Suppressor macrophage treated with lipopolysaccharide for 4 hours (primary cell): ENCODE measurements at regions not wholly inside any gene's neighbourhood (a gene's known extent, or its start where the extent isn't known, plus 50 kb on each side); places are given as distances from the start of the nearest gene placed in this dataset.
"Not testable (repeated sequence)": the region's sequence is repeated elsewhere in the genome, so short reads cannot be mapped to it uniquely, and the experiment has no call there.

ENCODE experiments used
- DNase-seq: peaks from one replicate; pipeline ENCODE4 v3.0.0-alpha.2; 2020

DNA sequence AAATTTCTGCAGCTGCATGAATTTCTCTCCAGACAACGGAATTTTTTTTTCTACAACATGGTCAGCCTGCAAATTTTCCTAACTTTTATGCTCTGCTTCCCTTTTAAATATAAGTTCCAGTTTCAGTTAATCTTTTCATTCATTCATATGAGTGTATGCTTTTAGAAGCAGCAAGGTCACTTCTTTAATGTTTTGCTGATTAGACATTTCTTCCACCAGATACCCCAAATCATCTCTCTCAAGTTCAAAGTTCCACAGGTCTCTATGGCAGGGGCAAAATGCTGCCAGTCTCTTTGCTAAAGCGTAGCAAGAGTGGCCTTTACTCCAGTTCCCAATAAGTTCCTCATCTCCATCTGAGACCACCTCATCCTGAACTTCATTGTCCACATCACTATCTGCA lies 205.6 kb upstream of the GRM7 start:
- DNase-seq = no peak

DNA sequence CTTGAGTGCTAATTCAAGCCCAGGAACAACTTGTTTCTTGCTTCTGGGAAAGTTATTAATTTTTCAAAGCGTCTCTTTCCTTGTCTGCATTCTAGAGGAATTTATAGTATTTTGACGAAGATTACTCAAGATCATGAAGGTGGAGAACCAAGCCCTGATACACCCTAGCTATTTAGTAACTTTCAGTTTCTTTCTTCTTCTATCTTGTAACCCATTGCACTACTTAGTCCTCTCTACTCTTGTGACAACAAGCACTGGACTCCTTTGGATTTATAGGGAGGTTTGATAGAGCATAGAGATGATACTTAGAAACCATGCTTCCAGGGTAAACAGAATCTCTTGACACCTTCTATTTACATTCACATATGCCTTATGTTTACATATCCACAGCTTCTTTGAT lies 203.3 kb upstream of the GRM7 start:
- no peak for DNase-seq

DNA sequence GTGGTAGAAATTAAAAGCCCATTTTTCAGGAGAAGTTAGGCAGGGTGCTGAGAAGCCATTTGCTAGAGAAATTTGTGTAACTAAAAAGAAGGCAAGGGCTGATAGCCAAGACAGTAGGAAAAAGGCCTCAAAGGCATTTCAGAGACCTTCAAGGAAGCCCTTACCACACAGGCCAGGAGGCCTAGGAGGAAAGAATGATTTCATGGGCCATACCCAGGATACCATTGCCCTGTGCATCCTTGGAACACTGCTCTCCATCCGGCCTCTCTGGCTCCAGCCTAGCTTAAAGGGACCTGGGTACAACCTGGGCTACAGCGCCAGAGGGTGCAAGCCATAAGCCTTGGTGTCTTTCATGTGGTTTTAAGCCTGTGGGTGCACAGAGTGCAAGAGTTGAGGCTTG lies 193.6 kb upstream of the GRM7 start:
- DNase-seq = no peak

DNA sequence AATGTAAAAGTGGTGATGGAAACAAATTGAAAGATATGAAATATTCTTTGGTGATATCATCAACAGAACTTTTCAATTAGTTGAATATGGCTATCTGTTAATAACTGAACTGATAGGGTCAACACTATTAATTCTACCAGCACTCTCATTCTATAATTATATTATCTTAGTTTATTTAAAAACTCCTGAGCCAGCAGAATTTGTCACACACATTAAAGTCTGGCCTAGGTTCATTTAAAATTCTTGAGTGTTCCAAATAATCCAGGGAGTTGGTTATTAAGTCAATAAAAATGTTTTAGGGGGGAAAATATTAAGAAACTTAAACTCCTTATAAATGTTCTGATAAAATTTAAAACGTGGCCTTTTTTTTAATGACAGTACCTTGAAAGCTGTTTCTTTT lies 189.6 kb upstream of the GRM7 start:
- no peak for DNase-seq

DNA sequence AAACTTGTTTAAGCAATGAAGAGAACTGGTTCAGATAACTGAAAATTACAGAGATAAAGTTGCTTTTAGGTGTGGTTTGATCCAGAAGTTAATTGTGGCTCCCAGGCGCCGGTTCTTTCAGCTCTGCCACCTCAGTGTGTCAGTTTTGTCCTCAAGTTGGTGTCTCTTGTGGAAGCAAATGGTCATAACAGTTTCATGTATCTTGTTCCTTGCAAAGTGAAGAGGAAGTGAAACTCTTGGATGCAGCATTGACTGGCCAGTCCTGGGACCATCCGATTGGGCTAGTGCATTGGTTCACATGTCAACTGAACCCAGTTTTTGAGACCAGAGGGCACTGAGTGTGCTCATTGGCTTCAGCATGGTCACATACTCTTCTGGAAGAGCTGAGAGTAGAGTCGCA lies 181.4 kb upstream of the GRM7 start:
- DNase-seq = peak; percentile 1

DNA sequence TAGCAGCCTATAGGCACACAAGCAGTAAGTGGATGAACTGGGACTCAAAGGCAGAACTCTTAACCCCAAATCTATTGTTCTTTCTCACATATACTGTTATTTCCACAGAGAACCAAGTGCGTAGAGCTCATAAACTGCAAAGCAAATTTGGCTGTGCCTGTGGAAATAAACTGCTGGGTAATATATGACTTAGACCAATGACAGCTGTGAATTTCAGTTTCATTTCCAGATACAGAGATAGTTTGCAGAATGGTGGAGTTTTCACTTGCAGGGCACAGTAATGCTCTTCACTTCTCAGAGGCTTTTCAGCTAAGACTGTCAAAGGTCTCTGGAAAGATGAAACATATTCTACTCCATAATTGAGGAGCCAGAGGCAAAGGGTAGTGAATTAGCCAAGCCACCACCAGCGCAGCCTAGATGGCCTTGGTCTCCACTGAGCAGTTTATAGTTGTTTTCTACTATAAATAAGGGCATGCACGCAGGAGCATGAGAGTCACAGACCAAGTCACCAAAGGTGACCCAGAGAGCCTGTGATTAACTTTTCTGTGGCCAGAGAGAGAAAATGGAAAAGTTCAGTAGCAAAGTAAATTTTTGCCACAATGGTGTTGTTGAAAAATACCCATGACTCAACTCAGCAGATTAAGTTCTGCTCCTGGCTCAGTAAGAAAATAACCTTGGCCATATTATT lies 180.7 kb upstream of the GRM7 start:
- DNase-seq = no peak

DNA sequence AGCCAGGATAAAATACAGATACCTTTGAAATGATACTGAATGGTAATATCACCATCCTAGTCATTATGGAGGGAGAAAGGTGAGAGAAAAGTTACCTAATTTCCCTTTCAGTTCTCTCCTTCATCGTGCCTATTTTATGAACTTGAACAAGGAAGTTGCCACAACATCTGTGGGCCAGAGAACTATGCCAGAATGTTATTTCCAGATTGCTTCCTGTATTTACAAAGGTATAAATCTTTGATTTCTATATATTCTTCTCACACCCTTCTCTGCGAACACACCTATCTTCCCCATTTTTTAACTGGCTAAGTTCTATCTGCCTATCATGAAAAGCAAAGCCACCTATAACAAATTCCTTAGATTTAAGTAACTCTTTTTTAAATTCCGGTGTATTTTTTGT lies 163.6 kb upstream of the GRM7 start:
- no peak for DNase-seq

DNA sequence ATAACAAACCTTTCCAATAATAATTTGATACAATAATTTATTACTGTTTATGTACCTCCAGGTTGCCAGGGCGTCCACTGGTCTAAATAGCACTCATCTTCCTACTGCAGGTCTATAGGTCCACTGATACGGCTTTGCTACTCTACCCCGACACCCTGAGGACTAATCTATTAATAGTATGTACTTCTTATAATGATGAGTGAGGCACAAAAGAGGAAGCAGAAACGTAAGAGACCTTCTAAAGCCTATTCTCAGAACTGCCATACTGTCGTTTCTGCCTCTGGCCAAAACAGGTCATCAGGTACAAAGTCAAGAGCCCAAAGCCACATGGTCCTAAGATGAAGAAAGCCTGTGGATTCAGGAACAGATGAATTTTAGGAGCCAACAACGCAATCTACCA lies 163.2 kb upstream of the GRM7 start:
- DNase-seq = no peak

DNA sequence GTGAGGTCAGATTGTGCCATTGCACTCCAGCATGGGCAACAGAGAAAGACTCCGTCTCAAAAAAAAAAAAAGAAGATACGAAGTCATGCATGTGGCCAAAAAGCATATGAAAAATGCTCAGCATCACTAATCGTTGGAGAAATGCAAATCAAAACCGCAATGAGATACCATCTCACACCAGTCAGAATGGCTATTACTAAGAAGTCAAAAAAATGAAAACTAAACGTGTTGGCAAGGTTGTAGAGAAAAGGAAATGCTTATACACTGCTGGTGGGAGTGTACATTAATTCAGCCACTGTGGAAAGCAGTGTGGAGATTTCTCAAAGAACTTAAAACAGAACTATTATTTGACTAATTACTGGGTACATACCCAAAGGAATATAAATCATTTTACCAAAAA lies 156.1 kb upstream of the GRM7 start:
- not testable (repeated sequence) for DNase-seq

DNA sequence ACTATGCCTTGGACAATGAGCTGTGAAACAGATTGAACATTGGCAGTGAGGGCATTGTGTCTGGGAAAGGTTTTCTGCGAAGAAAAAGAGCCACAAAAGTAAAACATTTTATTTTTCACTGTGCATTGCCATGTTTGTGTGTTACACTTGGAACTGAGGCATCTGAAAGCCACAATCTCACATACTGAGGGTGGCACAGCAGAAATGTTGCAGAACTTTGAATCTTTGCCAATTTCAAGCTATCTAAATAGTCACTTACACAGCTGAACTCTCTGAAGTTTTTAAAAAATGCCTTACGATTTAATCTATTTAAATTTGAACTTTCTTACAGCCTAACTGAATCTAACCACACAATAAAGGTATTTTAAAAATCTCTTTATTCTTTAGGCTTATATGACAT lies 154.1 kb upstream of the GRM7 start:
- no peak for DNase-seq

DNA sequence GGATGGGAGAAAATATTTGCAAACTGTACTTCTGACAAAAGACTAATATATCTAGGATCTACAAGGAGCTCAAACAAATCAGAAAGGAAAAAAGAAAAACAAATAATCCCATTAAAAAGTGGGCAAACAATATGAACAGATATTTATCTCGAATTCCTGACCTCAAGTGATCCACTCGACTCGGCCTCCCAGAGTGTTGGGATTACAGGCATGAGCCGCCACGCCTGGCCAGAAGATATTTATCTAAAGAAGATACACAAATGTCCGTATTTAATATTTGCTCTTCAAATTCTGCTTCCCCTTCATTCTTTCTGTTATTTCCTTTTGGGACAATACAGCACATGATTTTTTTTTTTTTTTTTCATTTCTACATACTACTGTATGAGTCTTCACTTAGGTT lies 151.7 kb upstream of the GRM7 start:
- no peak for DNase-seq

DNA sequence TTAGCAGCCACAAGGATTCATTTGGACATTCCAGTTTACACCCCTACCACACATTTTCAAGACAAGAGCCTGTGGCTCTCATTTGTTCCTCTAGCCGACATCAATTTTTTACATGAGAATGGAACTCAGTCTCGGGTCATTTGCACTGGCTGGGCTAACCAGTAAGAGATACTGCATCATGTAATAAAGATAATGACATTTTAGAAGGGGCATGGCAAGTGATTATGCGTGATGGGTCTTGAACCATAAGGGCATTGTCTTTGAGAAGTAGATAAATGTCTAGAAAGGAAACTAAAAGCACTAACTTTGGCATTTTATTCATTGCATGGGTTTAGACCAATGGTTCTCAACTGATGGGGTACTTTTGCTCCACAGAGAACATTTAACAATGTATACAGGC lies 146.0 kb upstream of the GRM7 start:
- no peak for DNase-seq

DNA sequence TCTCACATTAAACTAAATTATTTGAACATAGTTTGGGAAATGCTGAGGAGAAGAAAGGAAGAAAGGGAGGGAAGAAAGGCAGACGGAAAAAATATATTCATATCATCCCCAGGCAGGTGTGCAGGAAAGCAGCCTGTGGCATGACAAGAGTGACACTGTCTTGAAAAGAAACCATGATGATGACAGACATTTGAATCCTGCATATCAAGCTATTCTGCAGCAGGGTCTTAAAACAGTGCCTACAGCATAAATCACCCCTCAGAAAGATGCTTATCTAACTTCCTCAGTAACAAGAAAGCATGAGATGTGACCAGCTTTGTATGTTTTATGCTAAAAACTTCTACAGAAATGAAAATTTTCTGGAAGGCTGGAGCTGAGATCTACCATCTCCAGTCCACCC lies 144.5 kb upstream of the GRM7 start:
- no peak for DNase-seq

DNA sequence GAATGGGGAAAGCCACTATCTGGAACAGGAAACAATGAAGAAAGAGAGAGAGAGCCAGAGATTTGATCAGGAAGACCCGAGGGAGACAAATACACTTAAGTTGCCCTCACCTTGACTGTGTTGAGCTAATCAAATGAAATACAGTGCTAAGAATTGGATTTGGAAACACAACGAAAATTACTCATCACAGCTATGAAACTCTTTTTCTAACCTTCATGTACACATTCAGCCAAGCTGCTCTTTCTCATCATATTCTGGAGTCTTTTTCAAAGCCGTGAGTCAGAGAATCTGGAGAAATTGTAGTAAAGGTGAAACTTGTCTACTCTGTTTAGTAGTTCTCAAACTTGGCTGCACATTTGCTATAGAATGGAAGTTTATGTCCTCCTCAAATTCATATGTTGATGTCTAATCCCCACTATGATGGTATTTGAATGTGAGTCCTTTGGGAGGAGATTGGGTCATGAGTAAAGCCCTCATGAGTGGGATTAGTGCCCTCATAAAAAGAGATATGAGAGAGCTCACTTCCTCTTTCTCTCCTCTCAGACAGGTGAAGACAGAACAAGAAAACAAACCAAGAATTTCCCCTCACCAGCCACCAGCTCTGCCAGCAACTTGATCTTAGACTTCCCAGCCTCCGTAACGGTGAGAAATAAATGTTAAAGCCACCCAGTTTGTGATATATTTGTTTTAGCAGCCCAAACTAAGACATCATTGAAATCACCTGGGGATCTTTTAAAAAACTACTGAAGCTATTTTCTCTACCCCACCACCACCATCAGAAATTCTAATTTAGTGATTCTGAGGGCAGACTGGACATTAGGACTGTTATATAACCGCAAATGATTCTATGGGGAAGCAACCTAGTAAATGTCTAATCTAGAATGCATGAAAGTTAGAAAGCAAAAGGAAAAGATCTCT lies 143.6 kb upstream of the GRM7 start:
- DNase-seq = no peak

DNA sequence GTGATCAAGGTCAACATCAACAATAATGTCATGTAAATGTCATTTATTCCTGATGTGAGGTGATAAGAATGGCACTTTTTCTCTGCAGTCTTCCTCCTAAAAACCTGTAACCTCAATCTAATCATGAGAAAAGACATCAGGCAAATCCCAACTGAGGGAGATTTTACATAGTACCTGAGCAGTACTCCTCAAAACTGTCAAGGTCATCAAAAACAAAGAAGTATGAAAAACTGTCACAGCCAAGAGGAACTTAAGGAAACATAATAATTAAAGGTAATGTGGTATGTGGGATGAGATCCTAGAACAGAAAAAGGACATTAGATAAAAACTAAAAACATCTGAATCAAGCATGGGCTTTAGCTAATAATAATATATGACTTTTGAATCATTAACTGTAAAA lies 140.9 kb upstream of the GRM7 start:
- no peak for DNase-seq

DNA sequence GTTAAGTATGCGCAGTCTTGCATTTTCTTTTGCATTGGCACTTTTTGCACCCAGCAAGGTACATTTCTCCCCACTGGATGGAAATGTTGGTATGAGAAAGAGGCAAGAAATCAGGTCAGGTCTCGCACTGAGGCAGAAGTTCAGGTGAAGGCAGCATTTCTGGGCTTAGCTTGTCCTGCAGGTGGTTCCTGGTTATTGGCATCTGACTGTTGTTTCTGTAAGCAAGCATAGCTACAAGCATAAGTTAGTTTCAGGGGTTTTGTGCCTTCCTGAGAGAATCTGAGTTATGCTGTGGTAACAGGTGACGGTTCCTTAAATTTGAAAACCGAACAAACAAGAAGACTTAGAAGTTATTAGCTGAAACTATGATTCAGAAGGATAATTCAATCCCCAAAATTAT lies 139.4 kb upstream of the GRM7 start:
- DNase-seq = no peak

DNA sequence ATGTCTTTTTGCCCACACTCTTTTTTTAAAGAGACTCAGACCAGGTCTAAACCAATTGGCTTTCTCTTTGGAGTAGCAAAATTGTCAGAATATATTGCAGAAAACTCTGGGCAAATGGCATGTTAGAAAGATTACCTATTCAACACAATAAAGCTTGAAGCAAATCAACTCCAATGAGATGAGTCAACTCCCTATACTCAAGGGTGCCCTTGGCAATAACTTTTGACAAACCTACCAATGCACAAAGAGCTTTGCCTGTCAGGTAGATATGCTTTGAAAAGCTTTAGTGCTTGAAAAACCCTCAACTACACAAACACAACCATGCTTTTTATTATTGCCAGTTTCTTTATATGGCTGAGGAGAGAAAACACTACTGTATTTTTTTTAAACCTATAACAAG lies 137.7 kb upstream of the GRM7 start:
- DNase-seq = no peak

DNA sequence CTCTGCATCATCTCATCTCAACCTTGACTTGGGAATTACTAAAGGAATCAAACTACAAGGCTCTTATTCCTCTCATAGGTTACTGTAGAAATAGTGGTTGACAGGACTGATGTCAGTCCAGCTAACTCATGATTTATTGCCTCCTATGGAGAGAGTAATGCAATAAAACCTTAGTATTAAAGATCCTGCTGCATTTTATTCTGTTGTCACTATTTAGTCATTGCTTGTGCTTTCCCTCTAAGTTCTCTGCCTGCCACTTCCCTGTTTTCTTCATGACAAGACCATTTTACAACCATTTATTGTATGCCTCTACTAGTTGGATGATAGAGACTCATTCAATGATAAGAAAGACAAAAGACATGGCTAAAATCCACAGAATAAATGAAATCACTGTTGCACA lies 134.1 kb upstream of the GRM7 start:
- no peak for DNase-seq

DNA sequence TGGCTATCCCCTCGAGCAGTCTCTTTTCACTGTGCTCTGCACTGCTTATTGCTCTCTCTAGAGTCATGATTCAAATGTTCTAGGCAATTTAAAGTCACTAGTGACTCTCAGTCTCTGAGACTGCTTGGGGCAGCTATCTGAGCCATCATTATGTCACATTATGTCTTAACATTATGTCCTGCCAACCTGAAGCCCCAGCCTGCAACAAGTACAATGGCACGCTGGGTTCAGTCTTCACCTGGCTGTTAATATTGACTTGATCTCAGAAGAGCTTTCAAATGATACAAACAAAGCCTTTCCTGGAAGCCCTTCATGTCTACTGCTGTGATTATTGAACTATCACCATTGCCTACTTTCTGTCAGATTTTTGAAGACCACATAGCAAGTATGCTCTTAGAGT lies 128.1 kb upstream of the GRM7 start:
- DNase-seq = no peak

DNA sequence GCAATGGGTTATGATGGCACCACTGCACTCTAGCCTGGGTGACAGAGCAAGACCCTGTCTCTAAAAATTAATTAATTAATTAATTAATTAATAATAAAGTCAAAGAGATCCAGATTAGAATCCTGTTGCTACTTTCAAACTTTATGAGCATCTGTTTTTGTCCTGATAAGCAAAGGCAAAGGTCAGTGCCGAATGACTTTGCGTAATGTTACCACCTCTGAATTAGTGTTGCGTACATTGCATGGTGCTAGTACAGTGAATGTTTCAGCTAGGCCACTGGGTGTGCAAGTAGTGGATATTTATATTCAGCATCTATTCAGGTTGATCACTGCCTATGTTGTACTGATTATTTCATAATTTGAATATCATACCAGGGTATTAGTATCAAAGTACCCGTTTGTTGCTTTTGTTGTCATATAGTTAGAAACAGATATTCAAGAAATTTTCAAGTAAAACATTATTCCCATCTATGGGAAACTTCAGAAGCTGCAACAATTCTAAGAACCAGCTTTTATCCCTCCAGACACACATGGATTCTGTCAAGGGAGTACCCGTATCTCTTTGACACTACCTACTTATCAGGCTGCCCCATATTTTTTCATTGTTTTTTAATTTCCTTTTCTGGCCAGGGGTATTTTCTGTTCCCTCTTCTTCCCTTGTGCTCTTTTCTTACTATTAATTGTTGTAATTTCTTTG lies 127.1 kb upstream of the GRM7 start:
- DNase-seq = no peak

DNA sequence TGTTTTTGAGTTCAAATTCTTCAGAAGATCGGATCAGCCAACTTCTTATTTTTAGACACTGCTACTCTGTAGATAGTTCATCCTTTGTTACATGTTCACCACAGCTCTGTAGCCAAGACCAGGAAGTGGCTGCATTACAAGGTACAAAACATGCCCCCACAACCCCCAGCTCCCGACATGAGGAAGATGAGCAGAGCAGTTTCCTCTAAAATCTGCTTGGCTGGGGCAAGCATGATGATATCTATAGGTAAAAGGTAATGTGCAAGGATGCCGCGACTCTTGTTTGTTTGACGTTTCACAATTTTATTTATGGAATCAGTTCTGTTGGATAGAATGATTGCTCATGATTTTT lies 126.5 kb upstream of the GRM7 start:
- no peak for DNase-seq

DNA sequence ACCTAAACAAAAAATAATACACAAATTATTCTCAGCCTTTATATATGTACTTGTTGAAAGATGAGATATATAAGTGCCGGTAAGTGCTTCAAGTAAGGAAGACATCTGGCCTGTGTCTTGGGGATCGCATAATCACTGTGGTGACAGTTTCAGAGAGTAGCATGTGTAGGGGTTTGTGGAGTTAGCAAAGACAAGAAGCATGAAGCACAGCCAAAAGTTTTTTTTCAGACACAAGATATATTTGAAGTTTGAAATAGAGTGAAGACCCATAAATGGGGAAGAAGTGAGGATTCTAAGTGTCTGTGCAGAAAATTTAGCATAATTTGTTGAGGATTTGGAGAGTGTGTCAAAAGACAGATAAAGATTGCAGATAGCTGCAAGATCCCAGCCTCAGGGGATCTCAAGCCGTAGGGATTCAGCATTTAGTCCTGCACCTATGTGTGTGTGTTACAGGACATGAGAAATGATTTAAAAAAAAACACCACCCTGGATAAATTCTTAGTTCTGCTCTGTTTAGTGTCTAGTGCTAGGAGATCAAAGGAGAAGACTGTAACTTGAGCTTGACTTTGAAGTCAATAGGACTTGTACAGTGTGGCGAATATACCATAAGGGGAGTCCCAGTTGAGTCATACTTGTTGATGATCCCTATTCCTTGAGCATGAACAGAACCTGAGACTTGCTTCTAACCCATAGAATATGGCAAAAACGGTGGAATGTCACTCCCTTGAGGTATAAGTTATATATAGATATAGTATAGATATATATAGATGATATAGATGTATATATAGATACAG lies 123.9 kb upstream of the GRM7 start:
- no peak for DNase-seq

DNA sequence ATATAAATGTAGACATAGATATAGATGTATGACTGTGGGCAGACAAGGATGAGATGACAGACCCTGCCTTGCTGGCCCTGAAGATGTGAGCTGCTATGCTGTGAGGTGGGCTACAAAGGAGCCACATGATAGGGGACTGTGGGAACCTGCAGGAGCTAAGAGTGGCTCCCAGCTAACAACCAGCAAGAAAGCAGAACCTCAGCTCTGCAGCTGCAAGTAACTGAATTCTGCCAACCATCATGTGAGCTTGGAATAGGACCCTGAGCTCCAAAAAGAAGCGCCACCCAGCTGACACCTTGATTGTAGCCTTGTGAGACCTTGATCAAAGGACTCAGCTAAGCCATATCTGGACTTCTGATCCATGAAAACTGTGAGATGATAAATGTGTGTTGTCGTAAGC lies 123.3 kb upstream of the GRM7 start:
- no peak for DNase-seq
